Naive thymus-derived CD4-positive, alpha-beta T cell (primary cell): ENCODE measurements at regions not wholly inside any gene's neighbourhood (a gene's known extent, or its start where the extent isn't known, plus 50 kb on each side); places are given as distances from the start of the nearest gene placed in this dataset.

Experiments used
- ATAC-seq: fragments of 150-1000 bp; cut with Tn5 transposase; 2 replicates; pipeline ENCODE4 v1.10.0; 2021; ENCODE audit warnings: mild to moderate bottlenecking, moderate library complexity
- CTCF ChIA-PET: fragments of 350-600 bp; sonication (Branson Sonifier 250); formaldehyde crosslinking; loops from one replicate; lab custom pipeline; 2021; ENCODE audit warnings: antibody characterized with exemption; lab: Charles Lee
- POLR2A ChIA-PET: fragments of 350-600 bp; sonication (Branson Sonifier 250); formaldehyde crosslinking; loops from one replicate; lab custom pipeline; 2021; ENCODE audit warnings: antibody characterized with exemption, inconsistent platforms; lab: Charles Lee
- DNase-seq, 9 donors: peaks; one replicate each; pipeline versions ENCODE4 v3.0.0 to v3.0.0-alpha.2; 2020 to 2022; ENCODE audit warnings: mixed read lengths in 1 of 9
- H3K27ac ChIP-seq: one replicate; pipeline ENCODE4 v1.7.0; 2013; ENCODE audit warnings: mild to moderate bottlenecking, low read depth, low read length, moderate library complexity
- H3K27me3 ChIP-seq, 2 donors: one replicate each; pipeline ENCODE4 v1.7.0; 2013; ENCODE audit warnings: low read length in 2 of 2, mild to moderate bottlenecking in 2 of 2, moderate library complexity in 2 of 2; ENCODE audit not compliant: control insufficient read depth in 2 of 2, insufficient read depth in 2 of 2
- H3K36me3 ChIP-seq, 3 experiments: 1 replicate in 2 of 3; 2 replicates in 1 of 3; pipeline ENCODE4 v1.7.0; 2013; ENCODE audit warnings: low read length in 3 of 3, mild to moderate bottlenecking in 3 of 3, moderate library complexity in 1 of 3; ENCODE audit not compliant: insufficient read depth in 3 of 3, control insufficient read depth in 2 of 3
- H3K4me1 ChIP-seq, 2 donors: one replicate each; pipeline ENCODE4 v1.7.0; 2013; ENCODE audit warnings: low read length in 2 of 2, mild to moderate bottlenecking in 2 of 2, moderate library complexity in 1 of 2; ENCODE audit not compliant: control insufficient read depth in 2 of 2, insufficient read depth in 2 of 2
- H3K4me3 ChIP-seq: 2 replicates; pipeline ENCODE4 v1.7.0; 2013; ENCODE audit warnings: mild to moderate bottlenecking, low read length
- H3K9me3 ChIP-seq, 3 experiments: 1 replicate in 2 of 3; 2 replicates in 1 of 3; pipeline ENCODE4 v1.7.0; 2013; ENCODE audit warnings: low read length in 3 of 3; ENCODE audit not compliant: control insufficient read depth in 2 of 3
- H3K27ac Mint-ChIP-seq, 9 donors: one replicate each; pipeline ENCODE4 v1.8.0; 2020 to 2022; ENCODE audit warnings: mixed read lengths in 9 of 9, mild to moderate bottlenecking in 8 of 9, moderate library complexity in 5 of 9, inconsistent platforms in 2 of 9
- H3K27me3 Mint-ChIP-seq, 5 donors: one replicate each; pipeline ENCODE4 v1.8.0; 2021 to 2022; ENCODE audit warnings: mixed read lengths in 5 of 5, mild to moderate bottlenecking in 1 of 5
- H3K36me3 Mint-ChIP-seq, 5 donors: one replicate each; pipeline ENCODE4 v1.8.0; 2020 to 2022; ENCODE audit warnings: mixed read lengths in 5 of 5, mild to moderate bottlenecking in 3 of 5, inconsistent platforms in 1 of 5
- H3K4me1 Mint-ChIP-seq, 7 donors: one replicate each; pipeline ENCODE4 v1.8.0; 2020 to 2022; ENCODE audit warnings: mixed read lengths in 7 of 7, mild to moderate bottlenecking in 3 of 7, inconsistent platforms in 1 of 7
- H3K4me3 Mint-ChIP-seq, 10 donors: one replicate each; pipeline ENCODE4 v1.8.0; 2020 to 2022; ENCODE audit warnings: mild to moderate bottlenecking in 10 of 10, mixed read lengths in 10 of 10, moderate library complexity in 6 of 10, inconsistent platforms in 2 of 10
- H3K9me3 Mint-ChIP-seq, 11 donors: one replicate each; pipeline ENCODE4 v1.8.0; 2020 to 2022; ENCODE audit warnings: mixed read lengths in 11 of 11, mild to moderate bottlenecking in 4 of 11, inconsistent platforms in 1 of 11, moderate library complexity in 1 of 11
- intact Hi-C, 2 donors: fragments of 100-400 bp; cut with micrococcal nuclease; formaldehyde crosslinking; loops; one replicate each; pipeline ENCODE4 v1.15.1; 2023

DNA sequence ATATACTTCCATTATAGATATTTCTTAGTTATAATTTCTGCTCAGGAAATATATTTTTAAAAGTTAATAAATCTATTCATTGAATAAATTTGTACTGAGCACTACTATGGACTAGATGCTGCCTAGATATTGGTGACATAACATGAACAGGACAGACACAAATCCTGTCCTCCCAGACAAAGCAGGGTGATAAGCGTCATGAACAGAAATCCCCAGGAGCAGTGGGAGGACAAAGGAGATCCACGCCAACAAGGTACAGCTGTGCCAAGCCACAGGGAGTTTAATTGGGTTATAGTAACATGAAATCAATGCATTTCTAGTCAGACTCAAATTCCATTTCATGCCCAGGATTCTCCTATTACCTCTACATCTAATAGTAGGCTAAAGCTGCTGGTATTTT lies 171.8 kb upstream of the CPNE8 start:
- H3K4me1 ChIP-seq, result no peaks in the 10 kb centered on the region
- ATAC-seq, result no peak
- no peak overlapping the region for H3K4me3 ChIP-seq
- no peaks in the 10 kb centered on the region for H3K9me3 ChIP-seq
- no peak overlapping the region for H3K27ac ChIP-seq
- no peak overlapping the region for H3K4me3 Mint-ChIP-seq
- H3K27me3 Mint-ChIP-seq, result no peaks in the 10 kb centered on the region
- ChIA-PET POLR2A (interaction anchor here (0.6 kb wide), 1 partner anchor 66 kb away, joined by 3 read pairs; no protein-coding TSS in a partner anchor), CTCF (no interaction called here)
- no peak overlapping the region for H3K27ac Mint-ChIP-seq
- no peaks in the 10 kb centered on the region for H3K36me3 ChIP-seq
- H3K9me3 Mint-ChIP-seq, result no peaks in the 10 kb centered on the region
- no peaks in the 10 kb centered on the region for H3K27me3 ChIP-seq
- no peak for DNase-seq
- H3K4me1 Mint-ChIP-seq, result no peaks in the 10 kb centered on the region
- no peaks in the 10 kb centered on the region for H3K36me3 Mint-ChIP-seq
- intact Hi-C loops, result no loop called here

DNA sequence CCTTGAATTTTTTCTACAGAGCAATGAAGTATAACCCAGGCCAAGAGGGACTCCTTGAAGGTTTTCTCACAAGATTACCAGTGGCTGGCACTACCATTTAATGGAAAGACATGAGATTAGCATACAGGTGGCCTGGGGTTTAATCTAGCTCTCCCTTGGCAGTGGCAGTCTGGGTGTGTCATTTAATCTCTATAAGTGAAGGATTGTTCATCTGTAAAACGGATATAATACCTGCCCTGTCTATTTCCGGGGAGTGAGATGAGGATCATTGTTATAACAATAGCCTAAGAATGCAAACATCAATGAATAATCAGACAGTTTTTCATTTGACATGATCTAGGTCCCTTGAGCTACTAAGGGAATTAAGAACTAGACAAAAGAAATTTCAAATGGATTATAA lies 168.7 kb upstream of the CPNE8 start:
- POLR2A ChIA-PET, result no interaction called here
- Mint-ChIP-seq H3K4me1 (no peaks in the 10 kb centered on the region), H3K27ac (no peak overlapping the region), H3K4me3 (no peak overlapping the region), H3K9me3 (peaks cover 0 to 4% (median 0%) of the 10 kb centered on the region in 11 donors), H3K27me3 (peaks cover 0 to 11% (median 0%) of the 10 kb centered on the region in 5 donors), H3K36me3 (no peaks in the 10 kb centered on the region)
- intact Hi-C loops, result no loop called here
- ATAC-seq, result no peak
- no peak for DNase-seq
- Histone ChIP-seq H3K9me3 (no peaks in the 10 kb centered on the region), H3K27ac (no peak overlapping the region), H3K27me3 (no peaks in the 10 kb centered on the region), H3K36me3 (no peaks in the 10 kb centered on the region), H3K4me3 (no peak overlapping the region), H3K4me1 (no peaks in the 10 kb centered on the region)
- CTCF ChIA-PET, result no interaction called here

DNA sequence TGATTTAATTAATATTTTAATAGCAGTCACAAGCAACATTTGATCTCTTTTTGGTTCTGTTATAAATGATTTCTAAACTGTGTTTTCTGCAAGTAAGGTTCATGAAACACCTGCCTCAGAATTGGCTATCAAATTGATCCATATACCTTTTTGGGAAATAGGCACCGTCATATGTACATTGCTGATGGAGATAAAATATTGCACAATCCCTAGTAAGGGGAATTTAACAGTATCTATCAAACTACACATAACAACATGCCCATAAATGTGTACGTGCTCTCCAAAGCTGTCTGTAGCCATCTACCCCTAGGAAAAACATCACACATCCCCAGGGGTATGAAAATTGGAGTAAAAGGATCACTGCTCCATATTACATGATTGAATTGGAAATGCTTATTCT lies 167.3 kb upstream of the CPNE8 start:
- Histone ChIP-seq H3K27me3 (no peaks in the 10 kb centered on the region), H3K27ac (no peak overlapping the region), H3K36me3 (no peaks in the 10 kb centered on the region), H3K4me3 (no peak overlapping the region), H3K4me1 (no peaks in the 10 kb centered on the region), H3K9me3 (no peaks in the 10 kb centered on the region)
- ChIA-PET CTCF (no interaction called here), POLR2A (no interaction called here)
- H3K36me3 Mint-ChIP-seq, result no peaks in the 10 kb centered on the region
- peaks cover 0 to 11% (median 0%) of the 10 kb centered on the region in 5 donors for H3K27me3 Mint-ChIP-seq
- H3K4me1 Mint-ChIP-seq, result no peaks in the 10 kb centered on the region
- ATAC-seq (no peak), DNase-seq (no peak)
- intact Hi-C loops, result no loop called here
- H3K4me3 Mint-ChIP-seq, result no peak overlapping the region
- no peak overlapping the region for H3K27ac Mint-ChIP-seq
- H3K9me3 Mint-ChIP-seq, result peaks cover 0 to 4% (median 0%) of the 10 kb centered on the region in 11 donors

DNA sequence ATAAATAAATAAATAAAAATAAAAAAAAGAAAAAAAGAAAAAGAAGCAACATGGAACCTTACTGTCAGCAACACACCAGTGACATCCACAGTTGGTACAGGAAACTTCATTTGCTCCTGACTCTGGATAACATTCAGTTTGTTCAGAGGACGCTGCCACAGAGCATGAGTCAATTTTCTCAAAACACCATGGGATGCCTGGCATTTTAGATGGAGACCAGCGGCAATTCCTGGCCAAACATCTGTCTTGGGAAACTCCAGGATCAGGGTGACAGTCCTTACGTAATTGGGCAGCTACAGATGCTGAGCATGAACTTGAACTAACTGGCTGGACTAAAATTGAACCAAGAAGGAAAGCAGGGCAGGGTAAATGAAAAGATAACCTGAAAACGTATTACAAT lies 166.2 kb upstream of the CPNE8 start:
- no peak overlapping the region for H3K27ac Mint-ChIP-seq
- Histone ChIP-seq H3K9me3 (no peaks in the 10 kb centered on the region), H3K36me3 (no peaks in the 10 kb centered on the region), H3K4me1 (no peaks in the 10 kb centered on the region), H3K27me3 (no peaks in the 10 kb centered on the region), H3K27ac (no peak overlapping the region), H3K4me3 (no peak overlapping the region)
- H3K36me3 Mint-ChIP-seq, result no peaks in the 10 kb centered on the region
- POLR2A ChIA-PET, result no interaction called here
- H3K9me3 Mint-ChIP-seq, result peaks cover 0 to 4% (median 0%) of the 10 kb centered on the region in 11 donors
- CTCF ChIA-PET, result no interaction called here
- intact Hi-C loops, result no loop called here
- H3K4me3 Mint-ChIP-seq, result no peak overlapping the region
- peaks cover 0 to 11% (median 0%) of the 10 kb centered on the region in 5 donors for H3K27me3 Mint-ChIP-seq
- DNase-seq, result no peak
- ATAC-seq, result no peak
- no peaks in the 10 kb centered on the region for H3K4me1 Mint-ChIP-seq

DNA sequence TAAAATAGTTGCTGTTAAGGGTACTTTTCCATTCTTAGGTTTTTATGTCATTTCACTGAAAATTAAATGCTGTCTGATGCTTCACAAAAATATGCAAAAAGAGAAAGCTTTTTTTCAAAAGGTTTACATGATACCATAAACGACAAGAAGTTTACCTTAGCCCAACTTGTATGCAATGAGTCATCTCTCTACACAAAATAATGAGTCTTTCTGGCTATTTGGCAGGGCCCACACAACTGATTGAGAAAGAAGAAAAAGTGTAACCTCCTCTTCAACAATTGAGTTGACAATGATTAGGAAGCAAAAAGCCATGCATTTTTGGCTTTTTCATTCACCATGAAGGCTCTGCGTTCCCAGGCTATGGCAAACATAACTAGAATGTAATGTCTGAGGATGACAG lies 165.4 kb upstream of the CPNE8 start:
- ChIA-PET CTCF (no interaction called here), POLR2A (no interaction called here)
- Mint-ChIP-seq H3K4me3 (no peak overlapping the region), H3K27me3 (peaks cover 0 to 11% (median 0%) of the 10 kb centered on the region in 5 donors), H3K4me1 (no peaks in the 10 kb centered on the region), H3K9me3 (peaks cover 0 to 4% (median 0%) of the 10 kb centered on the region in 11 donors), H3K27ac (no peak overlapping the region), H3K36me3 (no peaks in the 10 kb centered on the region)
- Histone ChIP-seq H3K36me3 (no peaks in the 10 kb centered on the region), H3K9me3 (no peaks in the 10 kb centered on the region), H3K4me1 (no peaks in the 10 kb centered on the region), H3K27me3 (no peaks in the 10 kb centered on the region), H3K4me3 (no peak overlapping the region), H3K27ac (no peak overlapping the region)
- no peak for DNase-seq
- intact Hi-C loops, result no loop called here
- ATAC-seq, result no peak

DNA sequence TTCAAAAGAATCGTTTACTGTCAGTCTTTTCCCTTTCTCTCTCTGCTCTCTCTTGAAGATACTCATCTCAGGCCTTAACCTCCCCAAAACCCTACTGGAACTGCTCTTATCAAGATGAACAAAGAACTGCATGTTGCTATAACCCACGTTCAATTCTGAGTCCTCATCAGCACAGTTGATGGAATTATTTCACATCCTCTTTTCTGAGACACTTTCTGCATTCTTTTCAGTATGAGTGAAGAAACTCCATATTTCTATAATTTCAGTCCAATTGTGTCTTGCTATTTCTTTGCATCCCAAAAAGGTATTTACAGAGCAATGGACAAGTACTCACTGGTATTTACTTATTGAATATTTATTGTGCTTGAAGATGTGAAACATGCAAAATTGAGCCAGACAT lies 160.1 kb upstream of the CPNE8 start:
- H3K36me3 Mint-ChIP-seq, result no peaks in the 10 kb centered on the region
- no peak for DNase-seq
- H3K4me1 ChIP-seq, result no peaks in the 10 kb centered on the region
- H3K27ac Mint-ChIP-seq, result no peak overlapping the region
- peaks cover 0 to 4% (median 2%) of the 10 kb centered on the region in 11 donors for H3K9me3 Mint-ChIP-seq
- no peak overlapping the region for H3K4me3 Mint-ChIP-seq
- no peaks in the 10 kb centered on the region for H3K36me3 ChIP-seq
- no peaks in the 10 kb centered on the region for H3K27me3 ChIP-seq
- H3K27me3 Mint-ChIP-seq, result peaks cover 0 to 11% (median 0%) of the 10 kb centered on the region in 5 donors
- H3K4me3 ChIP-seq, result no peak overlapping the region
- no peak overlapping the region for H3K27ac ChIP-seq
- CTCF ChIA-PET, result no interaction called here
- no peaks in the 10 kb centered on the region for H3K4me1 Mint-ChIP-seq
- intact Hi-C loops, result no loop called here
- H3K9me3 ChIP-seq, result no peaks in the 10 kb centered on the region
- POLR2A ChIA-PET, result no interaction called here
- no peak for ATAC-seq

DNA sequence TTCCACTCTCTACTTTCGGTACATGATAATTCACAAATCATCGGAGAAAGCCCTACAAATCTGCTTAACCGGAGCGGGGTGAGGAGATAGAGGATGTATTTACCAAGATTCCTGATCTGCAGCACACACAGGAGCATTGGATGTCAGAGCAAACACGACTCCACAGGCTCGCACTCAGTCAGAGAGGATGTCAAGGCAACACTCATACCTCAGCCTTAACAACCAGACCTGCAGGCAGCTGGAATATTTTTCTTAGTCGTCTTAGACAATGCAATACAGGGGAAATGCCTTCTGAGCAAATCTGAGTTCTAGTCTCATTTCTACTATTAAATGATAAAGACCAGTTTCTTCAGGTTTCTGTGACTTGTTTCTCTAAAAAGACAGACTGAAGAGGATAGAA lies 159.3 kb upstream of the CPNE8 start:
- no peak for ATAC-seq
- ChIA-PET CTCF (interaction anchor here (0.5 kb wide), 1 partner anchor 104 kb away, joined by 3 read pairs; no protein-coding TSS in a partner anchor), POLR2A (no interaction called here)
- H3K27me3 Mint-ChIP-seq, result peaks cover 0 to 6% (median 0%) of the 10 kb centered on the region in 5 donors
- no peak overlapping the region for H3K4me3 ChIP-seq
- no peak overlapping the region for H3K27ac ChIP-seq
- DNase-seq, result no peak
- no peaks in the 10 kb centered on the region for H3K4me1 ChIP-seq
- H3K9me3 ChIP-seq, result no peaks in the 10 kb centered on the region
- H3K9me3 Mint-ChIP-seq, result peaks cover 0 to 7% (median 4%) of the 10 kb centered on the region in 11 donors
- H3K4me3 Mint-ChIP-seq, result no peak overlapping the region
- H3K36me3 Mint-ChIP-seq, result no peaks in the 10 kb centered on the region
- H3K27ac Mint-ChIP-seq, result no peak overlapping the region
- no peaks in the 10 kb centered on the region for H3K4me1 Mint-ChIP-seq
- intact Hi-C loops, result no loop called here
- H3K27me3 ChIP-seq, result no peaks in the 10 kb centered on the region
- no peaks in the 10 kb centered on the region for H3K36me3 ChIP-seq
